22Rv1 (cell line): ENCODE measurements at regions not wholly inside any gene's neighbourhood (a gene's known extent, or its start where the extent isn't known, plus 50 kb on each side); places are given as distances from the start of the nearest gene placed in this dataset.

Experiments
- CTCF ChIP-seq: fragments of 450-650 bp; IDR thresholded peaks from 2 replicates; pipeline ENCODE4 v1.5.1; 2017; ENCODE audit warnings: mild to moderate bottlenecking
- ZFX ChIP-seq: fragments of 450-650 bp; IDR thresholded peaks from 2 replicates; pipeline ENCODE4 v1.6.1; 2017; ENCODE audit warnings: antibody characterized with exemption, borderline replicate concordance

GRCh38 chr3:86654806-86655460, 336.0 kb downstream of the VGLL3 start:
- TF ChIP-seq CTCF = no peak
- no peak for TF ChIP-seq ZFX
